IMR-90 (cell line): ENCODE measurements at regions not wholly inside any gene's neighbourhood (a gene's known extent, or its start where the extent isn't known, plus 50 kb on each side); places are given as distances from the start of the nearest gene placed in this dataset.

Experiments
- ATAC-seq: fragments of 200-7000 bp; cut with Tn5 transposase; 2 replicates; pipeline ENCODE4 v1.9.1; 2020; ENCODE audit warnings: low read depth, mild to moderate bottlenecking, moderate library complexity
- BruUV-seq: library from RNA; stranded (reverse); fragments of 400-500 nt; replicated peaks from 2 replicates; lab custom pipeline; 2021; lab: Mats Ljungman, UMichigan
- CTCF ChIA-PET: fragments of 300-600 bp; formaldehyde crosslinking; extraction: SDS; loops from one replicate; lab custom pipeline; 2021; ENCODE audit warnings: antibody characterized with exemption; lab: Yijun Ruan, JAX
- POLR2A ChIA-PET: fragments of 300-600 bp; sonication (Branson Sonifier 250); formaldehyde crosslinking; loops from one replicate; lab custom pipeline; 2022; ENCODE audit warnings: antibody characterized with exemption; ENCODE audit not compliant: unreplicated experiment; lab: Charles Lee
- DNase-seq: peaks from one replicate; pipeline ENCODE4 v3.0.0; 2013
- H2AFZ ChIP-seq: replicated peaks from 2 replicates; pipeline ENCODE3; 2013; ENCODE audit warnings: low read length, mild to moderate bottlenecking; ENCODE audit not compliant: poor library complexity
- H2AK5ac ChIP-seq: 2 replicates; pipeline ENCODE4 v1.6.1; 2013; ENCODE audit warnings: low read depth, low read length, inconsistent platforms
- H2AK9ac ChIP-seq: replicated peaks from 2 replicates; pipeline ENCODE3; 2013; ENCODE audit warnings: mild to moderate bottlenecking, low read depth, low read length, moderate library complexity; ENCODE audit not compliant: poor library complexity
- H2BK120ac ChIP-seq: 2 replicates; pipeline ENCODE4 v1.6.1; 2013; ENCODE audit warnings: low read depth, low read length, inconsistent platforms
- H2BK15ac ChIP-seq: 3 replicates; pipeline ENCODE4 v1.6.1; 2013; ENCODE audit warnings: low read depth, low read length, inconsistent platforms
- H2BK20ac ChIP-seq: 2 replicates; pipeline ENCODE4 v1.6.1; 2013; ENCODE audit warnings: low read depth, mild to moderate bottlenecking, inconsistent platforms, low read length, moderate library complexity
- H2BK5ac ChIP-seq: 2 replicates; pipeline ENCODE4 v1.6.1; 2013; ENCODE audit warnings: mild to moderate bottlenecking, low read depth, low read length, inconsistent platforms; ENCODE audit not compliant: poor library complexity, severe bottlenecking
- H3K14ac ChIP-seq: replicated peaks from 2 replicates; pipeline ENCODE4 v1.6.1; 2013; ENCODE audit warnings: low read depth, low read length, inconsistent platforms
- H3K18ac ChIP-seq: 2 replicates; pipeline ENCODE4 v1.6.1; 2013; ENCODE audit warnings: low read depth, low read length, control low read depth
- H3K23ac ChIP-seq: 2 replicates; pipeline ENCODE4 v1.6.1; 2013; ENCODE audit warnings: low read depth, low read length, inconsistent platforms
- H3K27ac ChIP-seq: 2 replicates; pipeline ENCODE4 v1.5.1; 2013; ENCODE audit warnings: mild to moderate bottlenecking, control low read depth, low read length; ENCODE audit not compliant: insufficient read depth
- H3K27me3 ChIP-seq: 2 replicates; pipeline ENCODE4 v1.6.1; 2013; ENCODE audit warnings: low read length; ENCODE audit not compliant: control insufficient read depth, insufficient read depth
- H3K36me3 ChIP-seq: 2 replicates; pipeline ENCODE4 v1.6.1; 2013; ENCODE audit warnings: low read length, mixed read lengths; ENCODE audit not compliant: control insufficient read depth, insufficient read depth
- H3K4ac ChIP-seq: 2 replicates; pipeline ENCODE4 v1.6.1; 2013; ENCODE audit warnings: low read depth, low read length, inconsistent platforms
- H3K4me1 ChIP-seq: 2 replicates; pipeline ENCODE4 v1.6.1; 2013; ENCODE audit warnings: low read length, mixed read lengths; ENCODE audit not compliant: control insufficient read depth, insufficient read depth
- H3K4me2 ChIP-seq: 2 replicates; pipeline ENCODE4 v1.6.1; 2013; ENCODE audit warnings: low read depth, mild to moderate bottlenecking, control low read depth, low read length, moderate library complexity
- H3K4me3 ChIP-seq: 2 replicates; pipeline ENCODE4 v1.5.1; 2013; ENCODE audit warnings: low read depth, mild to moderate bottlenecking, control low read depth, low read length, moderate library complexity; ENCODE audit not compliant: insufficient read depth
- H3K56ac ChIP-seq: 2 replicates; pipeline ENCODE4 v1.6.1; 2013; ENCODE audit warnings: low read length, inconsistent platforms; ENCODE audit not compliant: insufficient read depth; ENCODE audit errors: extremely low read depth
- H3K79me1 ChIP-seq, 2 experiments: 2 replicates each; pipeline ENCODE4 v1.6.1; 2013; ENCODE audit warnings: low read length in 2 of 2, inconsistent platforms in 1 of 2, low read depth in 1 of 2
- H3K9ac ChIP-seq: 2 replicates; pipeline ENCODE4 v1.6.1; 2013; ENCODE audit warnings: low read depth, low read length, control low read depth
- H3K9me1 ChIP-seq: 2 replicates; pipeline ENCODE4 v1.6.1; 2013; ENCODE audit warnings: low read length, inconsistent platforms; ENCODE audit not compliant: insufficient read depth
- H3K9me3 ChIP-seq: 2 replicates; pipeline ENCODE4 v1.6.1; 2013; ENCODE audit warnings: low read length; ENCODE audit not compliant: control insufficient read depth, insufficient read depth
- H4K20me1 ChIP-seq: 2 replicates; pipeline ENCODE4 v1.6.1; 2013; ENCODE audit warnings: low read length, inconsistent platforms; ENCODE audit not compliant: insufficient read depth
- H4K5ac ChIP-seq: 2 replicates; pipeline ENCODE4 v1.6.1; 2013; ENCODE audit warnings: mild to moderate bottlenecking, low read depth, low read length, control low read depth
- H4K8ac ChIP-seq, 2 experiments: 2 replicates each; pipeline ENCODE4 v1.6.1; 2013; ENCODE audit warnings: low read depth in 2 of 2, low read length in 2 of 2, control low read depth in 1 of 2, inconsistent platforms in 1 of 2
- H4K91ac ChIP-seq: 2 replicates; pipeline ENCODE4 v1.6.1; 2013; ENCODE audit warnings: low read depth, low read length, inconsistent platforms; ENCODE audit not compliant: insufficient read depth
- MXI1 ChIP-seq: IDR thresholded peaks from 2 replicates; pipeline ENCODE4 v1.6.1; 2012; ENCODE audit warnings: low read depth, mild to moderate bottlenecking, low read length, moderate library complexity, borderline replicate concordance
- NFE2L2 ChIP-seq: fragments of 150-350 bp; IDR thresholded peaks from 2 replicates; pipeline ENCODE4 v1.6.1; 2016; ENCODE audit warnings: low read depth, mild to moderate bottlenecking, low read length
- RAD21 ChIP-seq: IDR thresholded peaks from 2 replicates; pipeline ENCODE4 v1.6.1; 2012; ENCODE audit warnings: low read length, improper control_type of control experiment
- WGBS, 2 experiments: methylation state at CpG; one replicate each; pipeline versions ENCODE4 v1.1.5 to v1.1.7; 2013; ENCODE audit warnings: missing lambda C conversion rate in 2 of 2; ENCODE audit not compliant: insufficient read length in 1 of 2; ENCODE audit errors: extremely low coverage in 2 of 2; 5-methylcytosine and 5-hydroxymethylcytosine counted together
- dilution Hi-C: fragments of 300-500 bp; cut with HindIII; formaldehyde crosslinking; loops from one replicate; pipeline ENCODE4 v1.14.3; 2018; ENCODE audit warnings: low sequenced_read_pairs; ENCODE audit not compliant: unreplicated experiment
- in situ Hi-C: fragments of 300-500 bp; cut with MboI; formaldehyde crosslinking; loops from 3 replicates; pipeline ENCODE4 v1.14.3; 2019; ENCODE audit warnings: low sequenced_read_pairs, inconsistent platforms, mixed read lengths
- intact Hi-C: fragments of 100-400 bp; cut with micrococcal nuclease; formaldehyde crosslinking; loops from 2 replicates; pipeline ENCODE4 v1.10.0; 2022

DNA sequence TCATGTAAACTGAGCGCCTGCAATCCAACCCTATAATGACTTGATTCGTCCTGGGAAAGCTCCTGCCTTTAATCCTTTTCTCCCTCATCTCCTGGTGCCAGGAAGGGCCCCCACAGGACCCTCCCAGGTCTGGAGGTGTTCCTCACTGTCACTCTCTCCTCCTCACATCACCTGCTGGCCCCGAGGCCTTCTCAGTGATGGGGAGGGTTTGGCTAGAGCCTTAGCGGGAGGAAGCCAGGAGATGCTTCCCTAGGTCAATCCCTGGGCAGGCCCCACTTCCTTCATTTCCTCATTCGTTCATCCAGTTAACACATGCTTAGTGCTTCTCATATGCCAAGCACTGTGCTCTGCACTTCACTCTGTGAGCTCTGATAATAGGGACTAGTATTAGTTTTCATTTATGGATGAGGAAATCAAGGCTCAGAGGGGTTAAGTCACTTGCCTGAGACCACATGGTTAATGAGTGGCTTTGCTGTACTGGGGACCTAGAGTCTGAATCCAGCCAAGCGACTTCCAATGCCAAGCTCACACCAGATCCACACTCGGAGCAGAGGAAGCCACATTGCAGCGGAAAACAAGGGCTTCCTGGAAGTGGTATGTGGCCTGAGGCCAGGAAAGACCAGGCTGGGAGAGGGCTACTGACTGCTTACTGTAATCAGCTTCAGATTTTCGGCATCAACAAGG, 50.3 kb upstream of the CHRNB4 start:
- Histone ChIP-seq H3K4me3 (no peak overlapping the region), H3K4ac (no peak overlapping the region), H4K91ac (no peak overlapping the region), H2AK9ac (no peak overlapping the region), H3K9me3 (no peaks in the 10 kb centered on the region), H2BK5ac (no peak overlapping the region), H3K18ac (no peak overlapping the region), H3K27me3 (peaks cover 14% of the 10 kb centered on the region), H3K56ac (no peak overlapping the region), H3K9ac (no peak overlapping the region), H3K27ac (no peak overlapping the region), H3K14ac (no peak overlapping the region), H3K79me1 (no peaks in the 10 kb centered on the region), H3K36me3 (no peaks in the 10 kb centered on the region), H4K5ac (no peak overlapping the region), H3K4me1 (no peaks in the 10 kb centered on the region), H2AFZ (no peak overlapping the region), H3K4me2 (no peak overlapping the region), H3K9me1 (no peaks in the 10 kb centered on the region), H3K23ac (no peak overlapping the region), H4K8ac (no peak overlapping the region), H4K20me1 (no peaks in the 10 kb centered on the region), H2BK120ac (no peak overlapping the region), H2BK20ac (no peak overlapping the region), H2AK5ac (no peak overlapping the region), H2BK15ac (no peak overlapping the region)
- 27% methylated on average over 2 of the region's 9 CpGs; no CpG with 5 or more reads in 1 of the 2 experiments for WGBS, 2 experiments
- ChIA-PET CTCF (no interaction called here), POLR2A (interaction anchor here (0.6 kb wide), 2 partner anchors 144 to 181 kb away, joined by 5 to 12 read pairs; no protein-coding TSS in a partner anchor)
- intact Hi-C loops (no loop called here), dilution Hi-C loops (no loop called here), in situ Hi-C loops (no loop called here)
- ATAC-seq (no peak), DNase-seq (no peak)
- TF ChIP-seq NFE2L2 (no peak), MXI1 (no peak), RAD21 (no peak)
- BruUV-seq = no TSS peak
